CD4-positive, alpha-beta T cell treated with Interferon alpha-2 for 1 hour (primary cell): ENCODE measurements at regions not wholly inside any gene's neighbourhood (a gene's known extent, or its start where the extent isn't known, plus 50 kb on each side); places are given as distances from the start of the nearest gene placed in this dataset.

ENCODE experiments used
- DNase-seq, 2 donors: peaks; one replicate each; pipeline ENCODE4 v3.0.0-alpha.2; 2020 to 2022

DNA sequence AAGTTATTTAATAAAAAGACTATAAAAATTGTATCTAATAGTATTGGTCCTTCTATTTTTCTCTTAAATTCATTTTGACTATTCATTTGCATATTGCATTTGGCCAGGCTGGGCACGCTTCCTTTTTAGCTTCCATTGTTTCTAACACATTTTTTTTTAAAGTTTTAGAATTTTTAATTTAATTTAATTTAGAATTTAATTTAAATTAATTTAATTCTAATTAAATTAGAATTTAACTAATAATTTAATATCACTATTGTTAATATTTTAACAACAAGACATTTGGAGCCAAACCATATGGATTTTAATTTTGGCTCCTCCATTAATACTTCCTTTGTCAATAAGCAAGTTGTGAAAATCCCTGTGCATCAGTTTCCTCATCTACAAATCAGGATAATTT lies 856.9 kb upstream of the SEL1L start:
- DNase-seq: no peak

DNA sequence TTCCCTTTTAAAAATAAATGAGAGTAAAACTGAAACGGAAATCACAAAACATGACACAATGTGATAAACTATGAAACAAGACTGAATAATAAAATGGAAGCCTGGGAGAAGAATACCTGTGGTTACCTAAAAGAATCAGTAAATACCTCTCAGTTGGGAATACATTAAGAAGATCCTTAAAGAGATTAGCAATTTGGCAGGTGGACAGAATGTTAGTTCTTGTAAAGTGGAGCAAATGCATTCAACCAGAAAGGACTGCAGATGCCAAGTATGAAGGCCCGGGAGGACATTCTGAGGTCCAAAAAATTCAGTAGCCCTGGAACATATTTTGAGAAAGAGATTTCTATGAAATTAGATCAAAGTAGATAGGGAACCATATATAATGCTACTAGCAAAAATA lies 861.3 kb upstream of the SEL1L start:
- DNase-seq: no peak

DNA sequence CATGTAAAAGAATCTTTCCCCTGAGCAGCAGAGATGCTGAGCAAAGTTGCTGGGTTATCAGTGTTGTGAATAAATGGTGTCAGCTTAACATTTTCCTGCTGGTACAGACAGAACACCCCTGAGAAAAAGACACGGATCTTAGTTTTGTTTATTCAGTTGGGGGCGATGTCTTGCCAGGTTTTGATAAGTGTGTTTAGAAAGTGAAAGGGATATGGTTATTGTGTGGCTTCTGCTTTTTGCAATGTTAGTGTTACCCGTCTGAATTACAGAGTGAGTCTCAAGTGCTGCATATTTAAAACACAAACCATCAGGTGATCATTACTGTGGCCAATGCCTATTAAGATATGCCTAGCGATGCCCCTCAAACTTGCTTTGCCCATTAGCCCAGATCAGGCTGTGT lies 864.6 kb upstream of the SEL1L start:
- DNase-seq: no peak

DNA sequence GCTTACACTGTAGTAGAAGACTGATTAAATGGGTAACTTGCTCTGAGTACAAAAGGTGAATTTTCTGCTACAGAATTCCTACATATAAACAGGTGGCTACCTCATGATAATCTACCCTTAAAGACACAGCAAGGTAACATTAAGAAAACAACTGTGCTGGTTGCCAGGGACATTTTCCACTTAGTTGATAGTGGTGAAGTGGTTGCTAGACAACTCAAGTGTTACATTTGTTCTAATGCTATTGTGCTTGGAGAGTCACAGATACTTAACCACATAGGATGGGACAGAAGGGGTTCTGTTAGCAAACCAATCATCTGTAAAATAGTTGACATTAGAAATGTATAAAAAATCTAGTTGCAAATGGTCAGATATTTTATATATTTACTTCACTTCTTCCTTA lies 870.3 kb upstream of the SEL1L start:
- no peak for DNase-seq

DNA sequence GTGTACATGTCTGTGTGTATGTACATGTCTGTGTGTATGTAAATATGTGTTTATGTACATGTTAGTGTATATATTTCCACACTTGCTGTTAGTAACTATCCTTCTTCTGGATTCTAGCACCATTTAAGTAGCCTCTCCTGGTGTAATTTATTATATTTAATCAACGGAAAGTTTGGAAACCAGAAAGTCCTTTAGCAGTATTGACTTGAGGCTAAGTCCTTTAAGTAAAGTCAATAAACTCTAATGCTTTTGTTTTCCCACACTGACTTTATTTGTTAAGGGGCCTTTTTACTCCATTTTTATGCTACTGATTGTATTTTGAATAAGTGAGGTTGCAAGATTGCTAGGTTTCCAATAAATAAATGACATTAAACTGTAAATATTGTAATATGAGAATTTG lies 876.4 kb upstream of the SEL1L start:
- no peak for DNase-seq

DNA sequence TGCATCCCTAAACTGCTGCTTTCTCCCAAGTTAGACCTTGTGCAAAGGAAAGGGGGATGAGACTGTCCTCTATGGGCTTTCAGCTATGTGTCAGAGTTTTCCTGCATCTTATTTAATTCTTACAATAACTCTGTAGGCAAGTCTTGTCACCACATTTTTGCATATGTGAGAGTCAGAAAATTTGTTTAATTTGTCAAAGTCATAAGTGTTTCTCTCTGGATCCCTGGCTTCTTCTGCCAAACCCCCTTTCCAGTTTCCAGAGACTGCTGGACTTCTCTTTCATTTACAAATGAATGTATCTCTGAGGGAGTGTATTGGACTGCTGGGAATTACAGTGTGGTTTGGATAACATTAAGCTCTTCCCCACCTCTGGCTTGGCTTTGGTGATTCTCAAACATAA lies 877.6 kb upstream of the SEL1L start:
- DNase-seq: no peak

DNA sequence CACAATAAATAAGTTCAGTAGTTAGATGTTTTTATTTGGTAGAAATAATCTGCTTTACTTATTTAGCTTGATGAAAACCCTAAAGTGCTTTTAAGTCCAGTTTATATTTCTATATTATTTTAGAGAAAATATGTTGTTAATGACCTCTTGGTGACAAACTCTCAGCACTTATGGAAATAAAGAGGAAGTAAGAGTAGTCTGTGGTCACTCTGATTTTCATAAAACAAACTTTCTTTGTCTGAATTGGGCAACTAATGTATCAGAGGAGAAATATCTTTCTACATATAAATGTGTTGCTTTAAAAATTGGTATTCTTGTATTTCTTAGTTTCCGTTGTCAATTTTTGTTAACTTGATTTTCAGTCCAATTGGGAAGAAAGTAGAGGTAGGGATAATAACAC lies 878.9 kb upstream of the SEL1L start:
- no peak for DNase-seq

DNA sequence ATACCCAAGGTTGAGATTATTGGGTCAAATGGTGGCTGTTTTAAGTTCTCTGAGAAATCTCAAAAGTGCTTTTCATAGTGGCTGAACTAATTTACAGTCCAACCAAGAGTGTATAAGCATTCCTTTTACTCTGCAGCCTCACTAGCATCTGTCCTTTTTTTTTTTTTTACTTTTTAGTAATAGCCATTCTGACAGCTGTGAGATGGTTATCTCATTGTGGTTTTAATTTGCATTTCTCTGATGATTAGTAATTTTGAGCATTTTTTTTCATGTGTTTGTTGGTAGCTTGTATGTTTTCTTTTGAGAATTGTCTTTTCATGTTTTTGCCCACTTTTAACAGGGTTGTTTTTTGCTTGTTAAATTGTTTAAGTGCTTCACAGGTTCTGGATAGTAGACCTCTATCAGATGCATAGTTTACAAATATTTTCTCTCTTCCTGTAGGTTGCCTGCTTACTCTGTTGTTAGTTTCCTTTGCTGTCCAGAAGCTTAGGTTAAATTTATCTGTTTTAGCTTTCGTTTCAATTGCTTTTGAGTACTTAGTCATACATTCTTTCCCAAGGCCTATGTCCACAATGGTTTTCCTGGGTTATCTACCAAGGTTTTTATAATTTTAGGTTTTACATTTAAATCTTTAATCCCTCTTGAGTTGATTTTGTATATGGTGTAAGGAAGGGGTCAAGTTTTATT lies 881.3 kb upstream of the SEL1L start:
- DNase-seq: no peak

DNA sequence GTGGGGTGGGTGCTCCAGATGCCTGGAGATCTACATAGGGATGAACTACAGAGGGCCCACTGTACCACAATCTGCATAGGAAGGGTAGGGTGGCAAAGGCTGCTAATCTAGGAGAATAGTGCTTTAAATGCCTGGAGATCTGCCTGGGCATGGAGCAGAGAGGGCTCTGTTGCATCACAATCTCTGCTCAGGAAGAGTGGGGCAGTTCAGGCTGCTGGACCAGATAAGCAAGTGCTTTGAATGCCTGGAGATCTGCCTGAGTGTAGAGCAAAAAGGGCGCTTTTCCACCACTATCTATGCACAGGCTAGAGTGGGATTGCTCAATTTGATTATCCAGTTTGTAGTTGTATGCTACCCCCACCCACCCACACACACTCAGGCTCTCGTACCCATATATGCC lies 886.3 kb upstream of the SEL1L start:
- DNase-seq: no peak

DNA sequence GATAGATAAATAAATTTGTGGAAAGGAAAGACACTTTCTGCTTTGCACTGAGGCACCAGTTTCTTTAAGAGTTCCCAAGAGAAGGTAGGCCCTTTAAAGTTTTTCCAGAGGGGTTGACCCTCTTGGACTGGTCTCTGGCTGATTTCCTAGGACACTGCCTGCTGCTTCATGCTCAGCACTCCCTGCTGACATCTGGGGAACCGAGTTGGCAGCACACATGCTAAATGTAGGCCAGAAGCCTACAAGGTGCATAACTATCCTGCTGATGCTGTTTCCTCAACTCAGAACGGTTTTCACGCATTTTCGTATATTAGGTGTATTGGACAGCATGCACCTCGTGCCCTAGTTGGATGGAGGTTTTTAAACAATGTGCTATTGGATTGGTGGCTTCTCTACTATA lies 887.2 kb upstream of the SEL1L start:
- DNase-seq: no peak

DNA sequence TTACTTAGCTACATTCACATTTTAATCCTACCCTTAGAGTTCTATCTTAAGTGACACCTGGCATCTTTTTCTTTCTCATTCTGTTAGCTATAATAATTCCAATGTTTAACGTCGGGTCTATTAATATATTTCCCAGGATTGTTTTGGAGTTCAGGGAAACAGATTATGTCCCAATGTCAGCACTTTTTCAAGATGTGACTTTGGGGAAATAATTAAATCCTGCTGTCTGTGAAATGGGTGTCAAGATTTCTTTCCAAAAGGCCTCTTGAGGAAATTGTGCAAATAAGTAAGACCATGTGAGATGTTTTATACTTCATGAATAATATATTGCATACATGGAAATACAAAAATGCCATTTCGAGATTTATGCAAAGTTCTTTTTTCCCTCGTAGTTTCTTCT lies 887.6 kb upstream of the SEL1L start:
- DNase-seq: no peak

DNA sequence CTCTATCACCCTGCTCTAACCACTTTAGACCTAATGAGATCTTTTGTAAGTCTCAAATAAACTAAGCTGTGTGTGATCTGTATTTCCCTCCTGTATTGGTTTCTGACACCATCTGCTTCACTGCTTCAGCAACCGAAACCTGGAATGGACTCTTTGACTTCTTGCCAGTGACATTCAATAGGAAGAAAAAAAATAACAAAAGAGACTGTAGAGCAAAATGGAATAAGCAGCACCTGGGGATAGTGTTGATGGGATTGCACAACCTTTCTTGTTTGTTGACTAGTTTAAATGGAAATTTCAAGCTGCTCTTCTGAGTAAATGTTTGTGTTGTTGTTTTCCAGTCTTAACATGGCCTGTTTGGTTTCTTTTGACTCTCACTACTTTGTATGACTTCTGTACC lies 888.6 kb upstream of the SEL1L start:
- DNase-seq: no peak

DNA sequence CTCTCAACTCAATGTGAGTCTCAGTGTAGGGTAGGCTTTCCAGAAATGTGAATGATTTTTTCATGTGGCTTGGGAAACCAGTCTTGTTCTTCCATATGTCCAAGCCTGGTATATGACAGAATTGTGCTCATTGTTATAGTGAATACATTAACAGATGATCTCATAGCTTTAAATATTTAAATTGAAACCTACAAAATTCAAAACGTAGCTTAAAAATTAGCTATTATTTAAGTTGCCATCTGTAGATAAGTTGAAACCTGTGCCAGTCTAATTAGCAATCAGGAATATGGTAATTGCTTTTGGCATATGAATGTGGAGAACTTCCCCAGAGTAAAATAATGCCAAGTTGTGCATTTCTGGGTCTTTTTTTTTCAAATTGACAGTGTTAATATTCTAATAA lies 891.6 kb upstream of the SEL1L start:
- DNase-seq: no peak

DNA sequence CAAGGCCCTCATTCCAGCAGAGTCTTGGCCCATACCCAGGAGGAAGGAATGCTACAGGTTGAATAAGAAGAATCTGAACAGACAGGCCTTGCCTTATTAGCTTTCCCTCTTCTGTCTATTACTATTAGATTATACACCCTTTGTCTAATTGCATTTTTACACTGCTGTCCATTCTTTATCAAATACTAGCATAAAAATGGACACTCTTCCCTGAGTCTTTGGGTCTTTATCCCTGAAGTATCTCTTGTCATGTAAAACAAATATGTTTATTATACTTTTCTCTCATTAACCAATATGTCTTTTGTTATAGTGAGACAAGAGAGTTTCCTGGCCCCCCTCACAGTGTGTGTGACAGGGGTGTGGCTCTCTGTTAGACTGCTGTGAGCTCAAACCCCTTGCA lies 897.4 kb upstream of the SEL1L start:
- no peak for DNase-seq

DNA sequence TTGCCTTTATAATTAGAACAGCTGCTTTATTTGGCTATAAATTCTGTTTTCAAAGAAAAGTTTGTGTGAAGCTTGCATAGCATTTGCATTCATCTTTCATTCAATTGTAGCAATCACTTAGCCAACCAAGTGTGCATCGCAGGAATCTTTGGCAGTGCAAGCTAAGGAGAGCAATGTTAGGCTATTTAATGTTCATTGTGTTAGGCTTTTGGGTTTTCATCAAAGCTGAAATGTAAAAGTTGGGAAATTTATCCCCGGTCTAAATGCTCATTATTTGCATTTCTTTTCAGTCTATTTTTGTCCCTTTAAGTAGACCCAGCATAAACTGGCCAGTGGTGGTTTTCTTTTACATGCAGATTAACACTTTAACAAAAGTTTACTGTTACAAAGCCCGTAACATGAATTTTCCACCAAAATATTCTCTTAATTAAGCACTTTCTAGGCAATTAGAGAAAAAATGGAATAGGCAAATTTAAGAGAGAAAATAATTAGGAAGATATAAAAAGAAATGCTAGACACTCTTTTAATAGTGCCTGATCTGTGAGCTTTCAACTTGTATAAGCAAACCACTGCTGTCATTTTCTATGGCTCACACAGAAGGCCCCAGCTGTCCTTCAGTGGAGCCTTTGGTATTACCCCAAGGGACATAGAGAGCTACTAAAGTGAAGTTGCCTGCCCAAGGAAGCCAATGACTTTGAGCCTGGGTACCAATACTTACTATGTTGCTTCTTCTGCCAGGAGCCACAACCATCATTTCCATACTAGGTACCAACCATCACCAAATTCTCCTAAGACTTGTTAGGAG lies 898.9 kb upstream of the SEL1L start:
- no peak for DNase-seq

DNA sequence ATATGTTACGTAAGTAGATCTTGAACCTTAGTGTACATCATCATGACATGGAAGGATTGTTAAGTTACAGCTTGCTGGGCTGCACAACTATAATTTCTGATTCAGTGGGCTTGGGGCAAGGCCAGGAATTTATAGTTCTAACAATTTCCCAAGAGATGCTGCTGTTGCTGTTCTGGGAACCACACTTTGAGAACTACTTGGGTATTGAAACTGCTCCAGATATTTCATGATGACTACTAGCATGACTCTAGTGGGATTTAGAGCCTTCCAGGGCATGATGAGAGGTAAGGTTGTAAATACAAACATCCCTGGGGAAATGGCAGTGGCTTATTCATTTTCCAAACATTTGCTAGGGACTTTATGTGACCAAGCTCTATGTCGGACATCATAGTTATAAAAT lies 904.8 kb upstream of the SEL1L start:
- no peak for DNase-seq

DNA sequence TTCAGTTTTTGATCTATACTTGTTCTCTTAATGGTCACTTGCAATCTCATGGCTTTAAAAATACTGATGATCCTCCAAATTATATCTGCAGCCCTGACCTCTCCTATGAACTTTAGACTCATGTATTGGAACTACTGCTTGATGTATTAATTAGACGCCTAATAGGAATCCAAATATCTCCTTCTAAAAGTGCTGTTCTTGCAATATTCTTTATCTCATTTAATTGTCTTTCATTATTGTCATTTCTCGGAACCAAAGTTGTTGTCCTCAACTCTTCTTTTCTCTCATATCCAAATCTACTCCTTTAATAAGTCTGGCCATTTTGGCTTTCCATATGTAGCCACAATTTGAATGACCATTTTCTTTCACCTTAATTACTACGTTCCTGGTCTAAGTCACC lies 907.6 kb upstream of the SEL1L start:
- no peak for DNase-seq

DNA sequence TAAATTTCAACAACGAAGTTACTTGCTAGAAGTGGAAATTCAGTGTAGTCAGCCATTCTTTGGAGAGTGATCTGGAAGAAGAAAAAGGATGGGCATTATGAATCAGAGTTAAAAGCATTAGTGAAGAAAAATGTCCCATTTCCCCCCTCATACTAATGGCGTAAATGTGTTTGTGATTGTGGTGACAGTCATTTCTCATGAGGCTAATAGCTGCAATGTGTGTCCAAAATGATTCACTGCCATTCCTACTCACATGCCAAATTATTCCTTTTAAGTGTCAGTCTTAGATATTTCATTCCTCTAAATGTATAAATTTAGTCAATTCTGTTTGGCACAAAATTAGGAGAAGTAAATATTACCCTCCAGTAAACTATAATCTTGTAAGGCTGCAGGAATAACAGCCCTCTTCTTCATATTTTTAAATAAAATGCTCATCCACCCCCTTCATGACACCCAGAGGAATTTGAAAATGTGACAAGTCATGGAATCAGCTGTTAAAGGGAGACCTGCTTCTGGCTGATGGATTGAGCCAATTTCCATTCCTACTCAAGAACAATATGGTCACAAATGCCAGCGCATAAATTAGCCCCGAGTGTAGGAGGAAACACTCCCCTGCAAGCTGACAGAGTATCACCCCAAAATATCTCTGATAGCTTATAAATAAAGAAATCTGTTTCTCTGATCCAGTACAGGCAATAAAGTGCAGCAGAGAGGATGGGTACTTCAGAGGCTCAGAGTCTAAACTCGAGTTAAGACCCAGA lies 912.3 kb upstream of the SEL1L start:
- no peak for DNase-seq

DNA sequence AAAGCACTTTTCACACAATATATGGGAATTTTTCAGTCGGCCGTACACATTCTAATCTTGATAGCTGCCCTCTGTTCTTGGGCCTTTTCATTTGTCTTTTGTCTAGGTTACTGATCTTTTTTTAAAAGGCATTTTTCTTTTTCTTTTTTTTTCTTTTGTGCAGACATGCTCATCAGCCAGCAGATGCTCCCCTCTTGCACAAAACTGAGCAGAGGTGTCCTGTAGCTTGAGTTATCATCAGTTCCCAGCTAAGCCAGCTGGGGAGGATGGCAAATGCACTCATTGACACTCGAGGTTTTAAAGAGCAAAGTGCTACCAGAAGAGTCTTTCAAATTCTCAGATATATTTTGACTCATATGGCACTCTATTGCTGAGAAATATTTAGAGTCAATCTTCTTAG lies 913.9 kb upstream of the SEL1L start:
- no peak for DNase-seq

DNA sequence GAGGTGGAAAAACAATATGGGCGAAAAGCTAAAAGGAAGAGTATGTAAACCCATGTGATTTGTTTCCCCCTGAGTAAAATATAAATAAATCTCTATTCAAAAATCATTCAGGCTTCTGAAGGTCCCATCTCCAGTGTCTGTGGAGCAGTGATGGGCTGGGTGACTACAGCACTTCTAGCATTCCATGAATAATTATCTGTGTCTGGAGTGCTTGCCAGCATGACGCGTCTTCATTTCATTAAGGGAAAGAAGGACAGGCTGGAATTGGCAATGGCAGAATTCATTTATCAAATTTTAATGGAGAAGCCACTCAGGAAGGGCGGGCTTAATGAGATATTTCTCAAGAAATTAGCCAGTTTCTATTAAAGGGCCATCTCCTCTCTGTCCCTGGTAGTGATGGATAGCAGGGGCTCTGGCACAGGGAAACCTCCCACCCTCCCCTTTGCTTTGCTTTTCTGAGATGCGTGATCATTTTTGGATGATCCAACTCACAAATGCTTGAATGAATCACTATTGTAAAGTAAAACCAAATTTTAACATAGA lies 916.3 kb upstream of the SEL1L start:
- no peak for DNase-seq

DNA sequence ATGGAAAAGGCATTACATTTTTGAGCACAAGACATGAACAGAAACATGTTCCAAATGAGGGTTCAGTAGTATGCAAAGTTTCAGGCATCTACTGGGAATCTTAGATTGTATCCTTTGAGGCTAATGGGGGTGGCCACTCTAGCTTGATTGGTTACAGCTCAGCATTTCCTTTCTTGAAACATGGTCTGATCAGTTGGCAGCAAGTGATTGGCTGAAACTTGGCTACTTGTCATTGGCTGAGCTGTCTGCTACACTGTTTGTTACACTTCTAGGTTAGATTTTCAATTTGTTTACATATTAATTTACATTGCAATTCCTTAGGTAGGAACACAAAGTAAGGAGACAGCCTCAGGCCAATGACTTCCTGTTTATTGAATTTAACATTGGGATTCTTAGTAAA lies 918.0 kb upstream of the SEL1L start:
- DNase-seq: no peak

DNA sequence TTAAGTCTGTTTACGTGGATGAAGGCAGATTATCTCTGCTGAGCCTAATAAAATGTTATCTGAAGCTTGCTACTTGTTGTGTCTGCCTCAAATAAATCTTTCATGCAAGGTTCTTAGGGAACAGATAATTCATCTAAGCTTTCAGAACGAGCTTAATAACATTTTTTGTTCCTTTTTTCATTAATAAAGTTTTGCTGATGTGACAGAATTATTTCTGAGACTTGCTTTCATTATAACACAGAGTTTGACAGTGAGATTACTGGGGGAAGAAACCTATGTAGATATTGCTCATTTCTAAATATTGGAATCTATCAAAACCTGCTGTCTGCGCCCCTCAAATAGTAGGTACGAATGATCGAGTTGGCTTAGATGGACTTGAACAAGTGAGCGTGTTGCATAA lies 948.7 kb upstream of the SEL1L start:
- DNase-seq: no peak

DNA sequence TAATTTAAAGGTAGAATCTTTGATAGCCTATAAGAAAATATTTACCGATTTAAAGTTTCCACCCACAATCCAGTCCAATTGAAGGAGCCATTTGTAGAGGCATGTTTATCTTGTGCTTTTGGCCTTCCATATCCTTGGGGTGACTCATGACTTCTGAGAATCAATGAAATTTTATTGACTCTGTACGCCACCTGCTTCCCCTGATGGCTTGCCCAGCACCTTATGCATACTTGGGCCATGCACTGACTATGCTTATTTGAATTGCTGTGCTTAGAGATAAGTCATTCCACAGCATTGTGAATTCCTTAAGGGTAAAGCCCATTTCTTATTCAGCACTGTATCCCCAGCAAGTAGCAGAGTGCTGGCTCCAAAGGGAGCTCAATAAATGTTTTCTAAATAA lies 954.8 kb upstream of the SEL1L start:
- DNase-seq: no peak

DNA sequence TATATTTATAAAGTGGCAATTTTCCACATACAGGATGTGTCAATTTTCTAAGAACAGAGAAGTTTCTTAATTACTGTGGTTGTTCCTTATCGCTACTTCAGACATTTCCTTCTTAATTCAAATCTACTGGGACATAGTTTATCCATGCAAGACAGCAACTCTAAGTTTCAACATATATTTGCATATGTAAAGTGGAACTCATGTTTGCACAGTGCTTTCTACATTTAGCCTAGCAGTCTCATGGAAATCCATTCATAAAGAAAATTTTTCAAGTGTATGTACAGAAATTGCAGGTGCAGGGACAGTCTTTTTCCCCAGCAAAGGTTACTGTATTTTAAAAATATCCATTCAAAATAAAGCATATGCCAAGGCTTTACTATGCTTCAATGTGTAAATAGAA lies 956.7 kb upstream of the SEL1L start:
- no peak for DNase-seq
